GM18951 (cell line): ENCODE measurements at regions not wholly inside any gene's neighbourhood (a gene's known extent, or its start where the extent isn't known, plus 50 kb on each side); places are given as distances from the start of the nearest gene placed in this dataset.

Experiments used
- POLR2A ChIP-seq: IDR thresholded peaks from 4 replicates; pipeline ENCODE4 v1.6.1; 2011; ENCODE audit warnings: mild to moderate bottlenecking; ENCODE audit not compliant: insufficient read length, insufficient read depth; ENCODE audit errors: extremely low read depth
- in situ Hi-C: fragments of 300-500 bp; cut with MboI; formaldehyde crosslinking; loops from one replicate; pipeline ENCODE4 v1.12.0; 2022; ENCODE audit warnings: low sequenced_read_pairs, mixed read lengths, inconsistent platforms; ENCODE audit not compliant: unreplicated experiment

DNA sequence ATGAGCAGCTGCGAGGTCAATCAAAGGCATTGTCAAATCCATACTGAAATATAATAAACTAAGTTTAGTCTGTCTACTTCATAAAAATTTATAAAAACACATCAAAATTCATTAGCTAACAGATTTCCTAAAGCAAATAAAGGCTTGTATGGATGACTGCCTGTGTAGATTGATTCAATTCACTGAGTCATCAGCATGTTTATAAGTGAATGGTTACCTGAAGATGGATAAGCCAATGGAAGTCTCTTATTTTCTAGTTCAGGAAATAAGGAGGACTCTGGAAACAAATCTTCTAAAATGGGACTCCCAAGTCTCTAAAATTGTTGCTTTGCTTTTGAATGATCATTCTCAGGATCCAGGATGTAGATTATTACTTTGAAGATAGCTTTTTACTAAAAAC is 57.0 kb upstream of the HNRNPA3 start:
- in situ Hi-C loops: loop anchor here (25.0 kb wide), 1 partner anchor 557 kb away; no protein-coding TSS in a partner anchor
- no peak for TF ChIP-seq POLR2A

DNA sequence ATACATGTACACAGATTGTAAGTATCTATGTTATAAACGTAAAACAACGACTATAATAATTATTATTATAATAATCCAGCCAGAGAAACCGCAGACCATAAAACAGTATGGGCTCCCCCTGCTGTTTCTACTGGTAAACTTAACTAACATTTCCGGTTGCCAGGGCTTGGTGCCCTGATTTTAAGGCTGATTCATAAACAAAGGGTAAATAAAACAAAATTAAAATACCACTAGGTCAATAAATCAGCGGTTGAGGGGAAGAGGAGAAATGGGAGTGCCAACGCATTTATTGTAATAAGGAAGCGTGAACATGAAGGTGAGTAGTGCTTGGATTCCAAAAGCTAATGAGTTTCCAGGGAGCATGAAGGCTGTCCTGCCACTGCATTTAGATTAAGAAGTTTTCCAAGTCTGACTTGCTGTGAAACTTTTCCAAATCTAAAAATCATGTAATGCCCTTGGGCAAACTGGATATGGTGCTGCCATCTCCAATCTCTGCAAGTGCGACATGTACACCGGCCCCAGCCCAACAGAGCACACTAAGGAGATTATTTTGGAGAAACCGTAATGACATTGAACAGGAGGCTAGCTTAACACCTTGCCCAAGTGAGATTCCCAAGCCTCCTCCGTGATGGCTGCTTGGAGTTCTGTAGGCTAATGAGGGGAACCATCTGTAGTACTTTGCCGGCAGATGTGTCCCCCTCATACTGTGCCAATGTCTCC is 50.7 kb upstream of the HNRNPA3 start:
- in situ Hi-C loops: loop anchor here (10.0 to 25.0 kb wide), 4 partner anchors 133 to 550 kb away; no protein-coding TSS in a partner anchor

More for the DNA sequence above, 50.7 kb upstream of the HNRNPA3 start:
- no peak for TF ChIP-seq POLR2A
